ENCODE measurements at regions not wholly inside any gene's neighbourhood (a gene's known extent, or its start where the extent isn't known, plus 50 kb on each side); places are given as distances from the start of the nearest gene placed in this dataset.

DNA sequence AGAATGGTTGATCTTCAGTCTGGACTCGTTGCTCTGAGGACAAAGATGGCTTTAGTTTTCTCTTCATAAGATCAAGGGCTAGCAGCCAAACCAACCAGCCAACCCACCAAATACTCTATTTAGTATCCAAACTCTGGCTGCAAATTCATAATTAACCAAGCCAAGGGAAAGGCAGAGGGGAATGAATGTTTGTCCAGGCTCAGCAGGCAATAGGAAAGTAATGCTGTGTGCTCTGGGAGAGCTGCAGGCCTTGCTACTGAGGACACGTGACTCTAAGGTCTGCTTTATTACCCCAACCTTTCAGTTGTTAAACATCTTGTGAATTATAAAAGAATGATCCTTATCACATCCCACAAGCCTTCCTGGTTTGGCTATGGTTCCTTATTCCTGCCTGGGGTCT is 52.3 kb upstream of the GALNT15 start:
- TF ChIP-seq CTCF (IDR thresholded peaks at IDR 0.05) = no peak

DNA sequence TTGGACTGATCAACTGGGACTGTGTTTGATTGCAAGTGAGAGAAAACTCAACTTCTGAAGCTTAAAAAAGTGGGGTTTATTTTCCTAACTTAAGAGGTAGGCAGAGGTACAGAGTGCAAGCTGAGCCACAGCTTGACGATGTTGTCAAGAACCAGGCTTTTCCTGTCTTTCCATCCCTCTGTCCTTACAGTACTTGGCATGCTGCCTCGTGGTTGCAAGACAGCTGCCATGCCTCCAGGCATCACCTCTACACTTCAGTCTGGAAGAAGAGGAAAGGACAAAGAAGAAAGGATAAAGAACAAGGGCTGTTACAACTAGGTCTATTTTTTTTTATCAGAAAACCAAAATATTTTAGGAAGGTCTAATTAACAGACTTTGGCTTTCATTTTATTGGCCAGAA is 51.8 kb upstream of the GALNT15 start:
- no peak for TF ChIP-seq CTCF (IDR thresholded peaks at IDR 0.05)

DNA sequence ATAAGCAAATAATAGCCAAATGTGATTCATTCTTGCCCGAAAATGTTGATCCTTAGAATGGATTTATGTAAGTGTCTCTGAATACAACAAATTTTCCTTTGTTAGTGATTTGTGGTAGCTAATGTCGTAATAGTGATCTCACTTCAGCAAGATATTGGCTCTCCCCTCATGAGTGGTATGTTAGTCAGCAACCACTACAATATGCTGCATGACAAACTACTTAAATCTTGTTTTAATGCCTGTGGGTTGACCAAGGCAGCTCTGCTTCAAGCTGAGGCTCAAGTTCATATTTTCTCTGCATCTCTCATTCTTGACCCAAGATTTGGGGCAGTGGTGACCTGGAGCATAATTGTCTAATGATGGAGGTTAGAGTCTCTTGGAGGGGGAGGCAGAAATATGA is 49.8 kb upstream of the GALNT15 start:
- no peak for TF ChIP-seq CTCF (IDR thresholded peaks at IDR 0.05)

Data from LNCAP (cell line).